OCI-LY7 (cell line): ENCODE measurements at regions not wholly inside any gene's neighbourhood (a gene's known extent, or its start where the extent isn't known, plus 50 kb on each side); places are given as distances from the start of the nearest gene placed in this dataset.
A peak's percentile ranks its signal among the peaks of the same experiment; 100 is the strongest.

Source experiments
- BruUV-seq: library from RNA; stranded (reverse); fragments of 400-500 nt; replicated peaks from 2 replicates; lab custom pipeline; 2021; lab: Mats Ljungman, UMichigan
- CTCF ChIA-PET: fragments of 300-600 bp; sonication (Branson Sonifier 250); formaldehyde crosslinking; loops from one replicate; lab custom pipeline; 2022; ENCODE audit warnings: antibody characterized with exemption; ENCODE audit not compliant: unreplicated experiment; lab: Charles Lee
- POLR2A ChIA-PET: fragments of 300-600 bp; sonication (Branson Sonifier 250); formaldehyde crosslinking; loops from one replicate; lab custom pipeline; 2022; ENCODE audit warnings: antibody characterized with exemption; lab: Charles Lee
- DNase-seq: peaks from one replicate; pipeline ENCODE4 v3.0.0-alpha.2; 2015; ENCODE audit warnings: low spot score
- H2AFZ ChIP-seq: fragments of 200-600 bp; sonication (generic), shearing (Covaris generic); 2 replicates; pipeline ENCODE4 v1.6.1; 2014; ENCODE audit warnings: mild to moderate bottlenecking, antibody characterized with exemption, low read length, moderate library complexity
- H3K27ac ChIP-seq: fragments of 200-600 bp; sonication (generic); 2 replicates; pipeline ENCODE4 v1.5.1; 2014; ENCODE audit warnings: mixed run types, low read depth, mild to moderate bottlenecking, moderate library complexity, low read length, inconsistent platforms; ENCODE audit not compliant: poor library complexity, severe bottlenecking
- H3K36me3 ChIP-seq: fragments of 200-600 bp; sonication (generic); 2 replicates; pipeline ENCODE4 v1.6.1; 2014; ENCODE audit warnings: mild to moderate bottlenecking, antibody characterized with exemption, low read length, moderate library complexity, mixed read lengths; ENCODE audit not compliant: insufficient read depth
- H3K4me1 ChIP-seq: fragments of 200-600 bp; sonication (generic); 2 replicates; pipeline ENCODE4 v1.5.1; 2014; ENCODE audit warnings: mild to moderate bottlenecking, low read length; ENCODE audit not compliant: insufficient read depth, poor library complexity, severe bottlenecking
- H3K4me2 ChIP-seq: fragments of 200-600 bp; sonication (generic); 2 replicates; pipeline ENCODE4 v1.6.1; 2014; ENCODE audit warnings: mild to moderate bottlenecking, low read length
- H3K4me3 ChIP-seq: fragments of 200-600 bp; sonication (generic); 2 replicates; pipeline ENCODE4 v1.5.1; 2014; ENCODE audit warnings: mild to moderate bottlenecking, low read depth, low read length; ENCODE audit not compliant: poor library complexity, severe bottlenecking
- H3K79me2 ChIP-seq: fragments of 200-600 bp; sonication (generic); 2 replicates; pipeline ENCODE4 v1.6.1; 2016; ENCODE audit warnings: low read depth, mild to moderate bottlenecking, low read length, moderate library complexity, mixed read lengths; ENCODE audit not compliant: insufficient read depth
- H3K9me2 ChIP-seq: fragments of 200-600 bp; sonication (generic); 2 replicates; pipeline ENCODE4 v1.6.1; 2016; ENCODE audit warnings: mild to moderate bottlenecking, low read length, mixed read lengths; ENCODE audit not compliant: insufficient read depth
- H3K9me3 ChIP-seq: fragments of 200-600 bp; sonication (generic); 2 replicates; pipeline ENCODE4 v1.6.1; 2014; ENCODE audit warnings: mild to moderate bottlenecking, mixed run types, low read length, mixed read lengths
- H4K20me1 ChIP-seq: fragments of 200-600 bp; sonication (generic); 2 replicates; pipeline ENCODE4 v1.6.1; 2014; ENCODE audit warnings: mild to moderate bottlenecking, antibody characterized with exemption, low read length, moderate library complexity, mixed read lengths; ENCODE audit not compliant: insufficient read depth
- EZH2phosphoT487 ChIP-seq: fragments of 200-600 bp; sonication (generic); IDR thresholded peaks from 2 replicates; pipeline ENCODE4 v1.6.1; 2018; ENCODE audit warnings: low read depth, borderline replicate concordance, mild to moderate bottlenecking, mixed run types, antibody characterized with exemption, low read length, moderate library complexity, mixed read lengths
- intact Hi-C: fragments of 100-400 bp; cut with micrococcal nuclease; formaldehyde crosslinking; loops from one replicate; pipeline ENCODE4 v1.10.0; 2022; ENCODE audit not compliant: unreplicated experiment
- TF ChIP-seq, protein P1 (sequence below): fragments of 200-600 bp; sonication (generic); conservative IDR thresholded peaks from 2 replicates; pipeline ENCODE4 v1.5.1; 2014; ENCODE audit warnings: mild to moderate bottlenecking, antibody characterized with exemption, low read length, moderate library complexity, mixed read lengths

DNA sequence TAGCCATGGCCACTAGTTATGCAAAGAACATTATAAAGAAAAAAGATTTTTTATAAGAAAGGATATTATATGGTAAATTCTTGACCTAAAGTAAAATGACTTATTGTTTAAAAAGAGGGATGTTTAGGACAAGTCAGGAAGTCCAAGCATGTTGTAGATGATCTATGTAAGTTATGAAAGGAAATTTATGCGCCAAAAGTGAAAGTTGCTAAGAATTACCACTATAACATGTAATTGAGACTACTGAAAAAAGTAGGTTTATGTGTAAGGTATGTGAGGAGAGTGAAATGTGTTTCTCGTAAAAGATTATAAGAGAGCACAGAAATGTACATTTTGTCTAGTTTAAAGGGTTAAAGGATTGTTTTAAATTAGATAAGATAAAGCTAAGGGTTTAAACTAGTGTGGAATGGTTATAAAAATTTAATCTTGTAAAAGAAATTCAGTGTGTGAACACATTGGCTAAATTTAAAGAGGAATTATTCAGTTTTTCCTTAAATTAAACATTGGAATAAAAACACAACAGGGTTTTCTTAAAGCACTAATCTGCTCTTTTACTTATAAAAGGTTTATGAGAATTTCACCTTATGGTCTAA lies 1100.4 kb upstream of the EDIL3 start:
- peaks cover 9% of the 10 kb centered on the region; the same call in 1 of the 2 replicates for H3K9me3 ChIP-seq
- no peak overlapping the region for H2AFZ ChIP-seq
- no peak overlapping the region for H3K4me2 ChIP-seq
- no TSS peak for BruUV-seq
- H3K4me1 ChIP-seq: no peaks in the 10 kb centered on the region
- POLR2A ChIA-PET: no interaction called here
- peak; percentile 23 for DNase-seq
- intact Hi-C loops: no loop called here
- no peaks in the 10 kb centered on the region for H3K36me3 ChIP-seq
- CTCF ChIA-PET: no interaction called here
- TF ChIP-seq, protein P1, sequence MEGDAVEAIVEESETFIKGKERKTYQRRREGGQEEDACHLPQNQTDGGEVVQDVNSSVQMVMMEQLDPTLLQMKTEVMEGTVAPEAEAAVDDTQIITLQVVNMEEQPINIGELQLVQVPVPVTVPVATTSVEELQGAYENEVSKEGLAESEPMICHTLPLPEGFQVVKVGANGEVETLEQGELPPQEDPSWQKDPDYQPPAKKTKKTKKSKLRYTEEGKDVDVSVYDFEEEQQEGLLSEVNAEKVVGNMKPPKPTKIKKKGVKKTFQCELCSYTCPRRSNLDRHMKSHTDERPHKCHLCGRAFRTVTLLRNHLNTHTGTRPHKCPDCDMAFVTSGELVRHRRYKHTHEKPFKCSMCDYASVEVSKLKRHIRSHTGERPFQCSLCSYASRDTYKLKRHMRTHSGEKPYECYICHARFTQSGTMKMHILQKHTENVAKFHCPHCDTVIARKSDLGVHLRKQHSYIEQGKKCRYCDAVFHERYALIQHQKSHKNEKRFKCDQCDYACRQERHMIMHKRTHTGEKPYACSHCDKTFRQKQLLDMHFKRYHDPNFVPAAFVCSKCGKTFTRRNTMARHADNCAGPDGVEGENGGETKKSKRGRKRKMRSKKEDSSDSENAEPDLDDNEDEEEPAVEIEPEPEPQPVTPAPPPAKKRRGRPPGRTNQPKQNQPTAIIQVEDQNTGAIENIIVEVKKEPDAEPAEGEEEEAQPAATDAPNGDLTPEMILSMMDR: no peak
- no peak for TF ChIP-seq EZH2phosphoT487
- no peaks in the 10 kb centered on the region for H3K9me2 ChIP-seq
- H3K4me3 ChIP-seq: no peak overlapping the region
- no peaks in the 10 kb centered on the region for H4K20me1 ChIP-seq
- H3K27ac ChIP-seq: no peak overlapping the region
- H3K79me2 ChIP-seq: no peaks in the 10 kb centered on the region

- intact Hi-C loops: no loop called here
- no peak overlapping the region for H3K4me2 ChIP-seq
- POLR2A ChIA-PET: no interaction called here
- no peaks in the 10 kb centered on the region for H3K9me2 ChIP-seq
- no peaks in the 10 kb centered on the region for H3K4me1 ChIP-seq
- TF ChIP-seq EZH2phosphoT487: no peak
- TF ChIP-seq, protein P1: no peak
- no peak for DNase-seq
- no peak overlapping the region for H3K27ac ChIP-seq
- CTCF ChIA-PET: no interaction called here
- no peaks in the 10 kb centered on the region for H3K36me3 ChIP-seq
- no peaks in the 10 kb centered on the region for H4K20me1 ChIP-seq
- peaks cover 5% of the 10 kb centered on the region; the same call in 1 of the 2 replicates for H3K9me3 ChIP-seq
- H3K4me3 ChIP-seq: no peak overlapping the region
- H2AFZ ChIP-seq: no peak overlapping the region
- H3K79me2 ChIP-seq: no peaks in the 10 kb centered on the region
- BruUV-seq: no TSS peak
Observed at GRCh38 chr5:85488295-85488694, 1103.6 kb upstream of the EDIL3 start.

- Histone ChIP-seq H4K20me1 (no peaks in the 10 kb centered on the region), H3K27ac (no peak overlapping the region), H3K36me3 (no peaks in the 10 kb centered on the region), H2AFZ (no peak overlapping the region), H3K4me1 (no peaks in the 10 kb centered on the region), H3K79me2 (no peaks in the 10 kb centered on the region), H3K4me3 (no peak overlapping the region), H3K4me2 (no peak overlapping the region), H3K9me3 (no peaks in the 10 kb centered on the region), H3K9me2 (no peaks in the 10 kb centered on the region)
- no TSS peak for BruUV-seq
- no peak for DNase-seq
- intact Hi-C loops: no loop called here
- ChIA-PET CTCF (no interaction called here), POLR2A (no interaction called here)
- no peak for TF ChIP-seq EZH2phosphoT487
- TF ChIP-seq, protein P1: no peak
Observed at GRCh38 chr5:85500869-85501268, 1116.2 kb upstream of the EDIL3 start.
